HAP-1 (cell line): ENCODE measurements at regions not wholly inside any gene's neighbourhood (a gene's known extent, or its start where the extent isn't known, plus 50 kb on each side); places are given as distances from the start of the nearest gene placed in this dataset.

Experiments
- DNase-seq, 2 experiments: peaks; one replicate each; pipeline ENCODE4 v3.0.0-alpha.2; 2016 to 2020; ENCODE audit warnings: low spot score in 2 of 2
- H3K27me3 ChIP-seq: fragments of 250-450 bp; sonication (Bioruptor Pico); 2 replicates; pipeline ENCODE4 v1.5.1; 2020; ENCODE audit warnings: low read depth, mild to moderate bottlenecking, moderate library complexity
- H3K36me3 ChIP-seq: fragments of 250-450 bp; sonication (Bioruptor Pico); replicated peaks from 2 replicates; pipeline ENCODE4 v1.5.1; 2020; ENCODE audit warnings: mild to moderate bottlenecking
- H3K4me1 ChIP-seq: fragments of 250-450 bp; sonication (Bioruptor Pico); 2 replicates; pipeline ENCODE4 v1.5.1; 2020; ENCODE audit warnings: mild to moderate bottlenecking
- H3K4me3 ChIP-seq: fragments of 250-450 bp; sonication (Bioruptor Pico); 2 replicates; pipeline ENCODE4 v1.5.1; 2020; ENCODE audit warnings: mild to moderate bottlenecking, moderate library complexity
- H3K9me3 ChIP-seq: fragments of 250-450 bp; sonication (Bioruptor Pico); 2 replicates; pipeline ENCODE4 v1.5.1; 2020; ENCODE audit warnings: mild to moderate bottlenecking, moderate library complexity
- in situ Hi-C: fragments of 300-500 bp; cut with MboI; formaldehyde crosslinking; loops from 3 replicates; pipeline ENCODE4 v1.14.3; 2020; ENCODE audit warnings: low sequenced_read_pairs, inconsistent platforms, mixed read lengths

DNA sequence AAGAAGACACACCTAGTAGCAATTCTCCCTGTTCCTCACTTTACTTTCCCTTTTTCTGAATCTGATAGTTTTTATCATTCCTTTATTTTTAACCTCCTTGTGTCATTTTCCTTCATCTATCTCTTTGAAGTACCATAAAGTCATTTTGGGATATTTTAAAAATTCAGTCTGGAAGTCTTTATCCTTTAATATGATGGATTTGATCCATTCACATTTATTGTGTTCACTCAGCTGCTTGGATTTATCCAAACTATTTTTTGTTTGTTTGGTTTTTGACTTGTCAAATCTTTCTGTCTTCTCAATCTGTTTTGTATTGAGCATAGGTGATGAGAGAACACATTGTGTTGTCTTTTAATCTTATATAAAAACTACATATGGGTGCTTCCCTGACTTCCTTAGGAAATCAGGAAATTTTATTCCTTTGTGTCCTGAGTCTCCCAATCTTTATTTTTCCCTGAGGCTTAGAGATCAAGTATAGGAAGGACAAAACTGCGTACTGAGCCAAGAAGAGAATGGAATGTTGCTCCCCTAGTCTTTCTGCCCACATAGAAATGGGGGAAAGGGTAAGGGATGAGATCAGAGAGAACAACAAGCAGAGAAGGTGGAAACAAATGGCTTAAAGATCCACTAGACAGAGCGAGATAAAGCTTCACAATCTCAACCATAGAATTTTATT is 132.7 kb upstream of the HABP2 start:
- no peaks in the 10 kb centered on the region; the same call in 1 of the 2 replicates for H3K9me3 ChIP-seq
- no peaks in the 10 kb centered on the region for H3K4me1 ChIP-seq
- H3K4me3 ChIP-seq: no peak overlapping the region
- no peaks in the 10 kb centered on the region for H3K27me3 ChIP-seq
- in situ Hi-C loops: no loop called here
- DNase-seq: no peak
- no peaks in the 10 kb centered on the region for H3K36me3 ChIP-seq

DNA sequence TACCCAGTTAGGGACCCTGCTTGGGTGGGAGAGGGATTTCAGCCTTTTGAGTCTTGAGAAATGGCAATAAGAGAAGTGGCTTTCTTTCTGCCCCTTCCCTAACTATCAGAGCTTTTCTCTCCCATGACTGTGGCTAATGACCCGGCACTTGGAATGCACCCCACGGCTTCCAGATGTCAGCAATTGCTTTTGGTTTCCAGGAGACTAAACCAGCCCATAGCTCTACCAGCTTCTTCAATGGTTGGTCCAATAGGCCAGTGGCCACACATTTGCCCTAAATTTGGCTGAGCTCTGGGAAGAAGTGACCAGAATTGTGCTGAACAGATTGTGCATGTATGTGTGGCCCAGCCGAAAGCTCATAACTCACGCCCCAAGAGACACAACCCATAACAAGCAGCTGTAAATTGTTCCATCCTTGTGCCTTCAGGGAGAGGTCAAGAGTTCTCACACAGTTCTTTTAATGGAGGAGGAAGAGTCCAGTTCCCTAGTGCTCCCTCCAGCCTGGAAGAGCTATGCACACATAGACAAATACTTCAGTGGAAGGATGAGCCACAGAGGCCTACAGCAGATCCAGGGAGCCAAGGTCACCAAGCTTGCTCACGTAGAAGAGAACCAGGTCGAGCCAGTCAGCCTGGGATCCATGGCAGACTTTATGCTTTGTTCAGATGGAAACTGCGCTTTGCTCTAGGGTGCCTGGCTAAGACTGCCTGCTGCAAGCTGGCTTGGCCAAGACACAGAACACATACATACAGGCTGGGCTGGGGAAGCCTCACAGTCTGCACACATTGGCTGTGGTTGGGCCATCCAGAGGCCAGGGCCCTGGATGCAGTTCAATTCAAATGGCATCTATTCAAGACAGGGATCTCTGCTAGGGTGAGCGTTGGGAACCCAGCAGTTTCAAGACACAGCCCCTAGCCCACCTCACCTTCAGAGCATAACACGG is 131.8 kb upstream of the HABP2 start:
- no peaks in the 10 kb centered on the region for H3K27me3 ChIP-seq
- in situ Hi-C loops: no loop called here
- H3K36me3 ChIP-seq: no peaks in the 10 kb centered on the region
- H3K4me1 ChIP-seq: no peaks in the 10 kb centered on the region
- DNase-seq: no peak
- H3K9me3 ChIP-seq: no peaks in the 10 kb centered on the region; the same call in 1 of the 2 replicates
- H3K4me3 ChIP-seq: no peak overlapping the region

DNA sequence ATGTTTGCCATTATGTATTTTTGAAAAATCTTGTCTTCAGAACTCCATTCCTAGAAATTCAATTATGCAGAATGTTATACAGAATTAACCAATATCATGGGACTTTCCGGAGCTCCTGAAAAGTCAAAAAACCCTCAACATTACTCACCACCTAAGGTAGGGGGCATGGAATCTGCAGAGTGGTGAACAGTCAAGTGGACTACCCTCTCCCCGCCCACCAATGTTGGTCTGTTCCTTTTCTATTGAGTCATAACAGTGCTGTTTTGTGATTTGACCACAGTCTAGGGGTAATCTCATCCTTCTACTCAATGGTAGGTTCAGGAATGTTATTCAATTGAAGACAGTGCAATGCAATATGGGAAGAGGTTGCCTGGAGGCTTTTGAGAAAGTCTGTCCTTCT is 130.5 kb upstream of the HABP2 start:
- no peaks in the 10 kb centered on the region for H3K36me3 ChIP-seq
- H3K4me1 ChIP-seq: no peaks in the 10 kb centered on the region
- no peak for DNase-seq
- no peaks in the 10 kb centered on the region; the same call in 1 of the 2 replicates for H3K9me3 ChIP-seq
- H3K27me3 ChIP-seq: no peaks in the 10 kb centered on the region
- H3K4me3 ChIP-seq: no peak overlapping the region
- in situ Hi-C loops: no loop called here

DNA sequence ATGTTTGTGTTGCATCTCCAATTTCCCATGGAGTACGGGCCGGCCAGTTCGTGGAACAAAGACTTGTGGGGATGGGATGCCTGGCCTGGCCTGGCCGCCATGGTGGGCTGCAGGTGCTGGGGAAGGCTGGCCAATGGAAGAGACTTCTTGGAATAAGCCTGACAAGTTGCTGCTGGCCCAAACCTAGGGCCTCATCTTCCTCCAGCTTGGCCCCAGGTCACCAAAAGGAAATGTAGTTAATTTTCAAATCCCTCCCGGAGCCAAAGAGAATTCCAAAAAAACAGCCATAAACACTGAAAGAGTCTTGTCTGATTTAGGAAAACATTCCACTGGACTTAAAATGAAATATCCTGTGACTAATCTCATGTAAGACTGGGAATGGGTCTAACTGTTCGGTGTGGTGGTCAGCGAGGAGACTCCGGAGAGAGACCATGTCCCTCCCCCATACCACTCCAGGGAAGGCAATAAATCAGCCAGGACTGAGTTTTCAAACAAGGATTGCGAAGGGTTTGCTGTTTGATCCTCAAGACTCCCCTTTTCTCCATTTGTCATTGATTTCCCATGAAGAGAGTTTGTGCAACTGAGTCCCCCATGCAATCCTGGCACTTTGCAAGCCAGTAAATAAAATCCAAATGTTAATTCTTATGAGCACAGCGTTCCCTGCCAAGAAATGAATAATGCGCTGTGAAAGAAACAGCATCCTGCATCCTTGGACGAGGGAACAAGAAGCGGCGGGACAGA is 128.7 kb upstream of the HABP2 start:
- no peaks in the 10 kb centered on the region for H3K36me3 ChIP-seq
- H3K9me3 ChIP-seq: no peaks in the 10 kb centered on the region
- 0 out of 2 replicates have a peak, but pooled peaks cover 3% of the 10 kb centered on the region for H3K27me3 ChIP-seq
- DNase-seq: no peak
- no peak overlapping the region for H3K4me3 ChIP-seq
- in situ Hi-C loops: no loop called here
- H3K4me1 ChIP-seq: no peaks in the 10 kb centered on the region

DNA sequence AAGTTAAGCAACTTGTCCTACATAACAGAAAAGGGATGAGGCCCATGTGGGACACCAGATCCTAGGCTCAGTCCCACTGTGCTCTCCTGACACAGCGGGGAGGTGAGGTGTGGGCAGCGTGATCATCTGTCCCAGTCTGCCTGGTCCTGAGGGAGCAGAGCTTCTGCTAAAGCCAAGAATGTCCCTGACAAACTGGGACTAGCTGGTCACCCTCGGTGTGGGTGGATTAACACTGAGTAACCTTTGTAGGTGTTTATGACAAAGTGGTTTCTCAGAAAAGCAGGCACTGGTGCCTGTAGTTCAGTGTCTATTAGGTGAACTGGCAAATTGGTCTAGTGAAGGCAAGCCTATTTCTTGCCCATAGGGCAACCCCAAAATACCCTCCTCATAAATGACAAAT is 127.8 kb upstream of the HABP2 start:
- DNase-seq: no peak
- H3K4me3 ChIP-seq: no peak overlapping the region
- in situ Hi-C loops: no loop called here

DNA sequence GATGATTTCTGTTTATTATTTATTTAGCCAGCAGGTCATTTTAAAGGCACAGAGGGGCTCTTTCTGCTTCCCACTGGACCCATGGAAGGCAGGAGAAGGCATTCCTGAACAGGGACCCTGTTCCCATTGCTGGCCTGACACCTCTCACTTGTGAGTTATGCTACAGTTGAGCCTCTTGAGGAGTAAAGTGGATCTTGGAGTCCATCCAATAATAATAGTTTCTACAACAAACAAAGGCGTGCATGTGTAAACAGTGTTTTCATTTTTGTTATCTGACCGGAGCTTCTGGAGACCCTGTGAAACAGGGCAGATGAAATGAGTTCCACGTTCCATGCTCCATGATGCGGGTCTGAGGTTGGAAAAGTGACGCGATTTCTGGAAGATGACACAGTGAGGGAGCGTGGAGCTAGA is 127.3 kb upstream of the HABP2 start:
- DNase-seq: no peak
- Histone ChIP-seq H3K4me1 (no peaks in the 10 kb centered on the region), H3K36me3 (no peaks in the 10 kb centered on the region), H3K9me3 (no peaks in the 10 kb centered on the region), H3K27me3 (0 out of 2 replicates have a peak, but pooled peaks cover 3% of the 10 kb centered on the region), H3K4me3 (no peak overlapping the region)
- in situ Hi-C loops: no loop called here

More for the DNA sequence above, 127.8 kb upstream of the HABP2 start:
- H3K4me1 ChIP-seq: no peaks in the 10 kb centered on the region
- no peaks in the 10 kb centered on the region for H3K36me3 ChIP-seq
- H3K27me3 ChIP-seq: 0 out of 2 replicates have a peak, but pooled peaks cover 3% of the 10 kb centered on the region
- no peaks in the 10 kb centered on the region for H3K9me3 ChIP-seq

DNA sequence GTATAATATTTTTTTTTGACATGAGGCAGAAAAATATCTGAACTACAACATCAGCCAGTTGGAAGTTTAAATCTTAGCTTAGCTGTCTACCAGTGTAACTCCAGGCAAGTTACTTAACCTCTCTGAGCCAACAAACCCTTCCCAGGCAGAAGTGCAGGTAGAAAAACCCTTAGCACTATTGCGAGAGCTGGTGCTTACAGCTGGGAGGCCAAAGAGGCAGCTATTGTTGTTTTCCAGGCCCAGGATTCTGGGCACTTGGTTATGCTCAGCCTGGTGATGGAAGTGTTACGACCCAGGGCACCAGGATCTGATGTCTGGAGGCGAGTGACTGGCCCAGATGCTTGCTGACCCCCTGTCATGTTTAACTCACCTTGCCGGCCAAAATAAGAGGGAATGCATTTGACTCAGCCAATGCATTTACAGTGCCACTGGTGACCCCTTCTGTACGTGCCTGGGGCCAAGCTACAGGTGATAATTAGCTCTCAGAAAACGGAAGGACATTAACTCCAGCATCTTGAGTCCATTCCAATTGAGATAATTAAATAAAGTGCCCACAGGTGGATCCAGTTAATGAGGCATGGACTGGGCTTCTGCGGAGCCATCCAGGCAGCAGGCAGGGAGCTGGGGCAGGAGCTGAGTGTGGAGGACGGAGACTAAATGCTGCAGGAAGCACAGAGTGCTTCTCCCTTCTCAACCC is 126.5 kb upstream of the HABP2 start:
- Histone ChIP-seq H3K9me3 (no peaks in the 10 kb centered on the region), H3K36me3 (no peaks in the 10 kb centered on the region)
- in situ Hi-C loops: no loop called here

DNA sequence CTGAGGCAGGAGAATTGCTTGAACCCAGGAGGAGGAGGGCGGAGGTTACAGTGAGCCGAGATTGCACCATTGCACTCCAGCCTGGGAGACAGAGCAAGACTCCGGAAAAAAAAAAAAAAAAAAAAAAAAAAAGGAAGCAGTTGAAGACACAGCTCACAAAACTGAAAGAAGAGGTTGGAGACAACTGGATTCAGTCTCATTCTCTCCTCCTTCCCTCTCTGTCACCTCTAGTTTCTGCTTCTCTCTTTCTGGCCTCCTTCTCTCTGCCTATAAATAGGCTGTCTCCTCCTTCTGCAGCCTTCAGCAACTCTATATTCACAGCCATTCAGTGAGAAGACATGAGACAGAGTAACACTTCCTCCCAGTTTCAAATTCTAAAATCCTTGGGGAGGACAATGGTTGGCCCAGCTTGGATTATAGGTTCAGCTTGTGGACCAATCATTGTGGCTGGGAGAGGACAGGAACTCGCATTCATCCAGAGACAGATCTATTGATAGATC is 125.6 kb upstream of the HABP2 start:
- Histone ChIP-seq H3K4me3 (no peak overlapping the region), H3K27me3 (0 out of 2 replicates have a peak, but pooled peaks cover 3% of the 10 kb centered on the region), H3K36me3 (no peaks in the 10 kb centered on the region), H3K9me3 (no peaks in the 10 kb centered on the region), H3K4me1 (no peaks in the 10 kb centered on the region)
- in situ Hi-C loops: no loop called here
- no peak for DNase-seq

More for the DNA sequence above, 126.5 kb upstream of the HABP2 start:
- DNase-seq: no peak
- no peaks in the 10 kb centered on the region for H3K4me1 ChIP-seq
- H3K4me3 ChIP-seq: no peak overlapping the region
- H3K27me3 ChIP-seq: 0 out of 2 replicates have a peak, but pooled peaks cover 3% of the 10 kb centered on the region

DNA sequence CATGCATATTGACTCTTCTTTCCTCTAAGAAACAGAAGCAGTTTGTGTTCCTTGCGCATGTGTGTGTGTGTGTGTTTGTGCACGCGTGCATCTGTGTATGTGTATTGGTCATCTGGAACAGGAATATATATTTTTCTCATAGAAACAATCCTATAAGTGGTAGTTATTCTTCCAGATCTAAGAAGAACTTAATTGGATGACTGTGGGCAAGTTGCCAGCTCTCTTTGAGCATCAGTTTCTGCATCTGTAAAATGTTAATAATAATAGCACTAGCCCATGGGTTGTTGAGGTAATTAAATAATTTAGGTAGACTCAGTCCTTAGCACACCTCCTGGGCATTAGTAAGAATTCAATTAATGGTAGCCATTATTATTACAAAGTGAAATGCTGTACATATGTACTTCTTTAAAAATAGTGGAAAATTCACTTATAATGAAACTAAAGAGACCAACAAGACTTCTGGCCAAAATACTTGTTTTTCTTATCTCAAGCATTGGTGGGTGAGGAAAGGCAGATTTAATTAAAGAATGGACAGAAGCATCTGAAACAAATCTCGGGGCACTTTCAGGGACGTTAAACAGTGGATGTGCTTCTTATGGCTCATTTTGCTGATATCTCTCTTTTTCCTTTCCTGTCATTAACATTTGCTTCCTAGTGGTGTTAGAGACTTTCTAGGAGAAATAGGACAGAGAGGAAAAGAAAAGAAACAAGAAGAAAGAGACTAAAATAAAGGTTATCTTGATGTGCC is 124.9 kb upstream of the HABP2 start:
- Histone ChIP-seq H3K36me3 (no peaks in the 10 kb centered on the region), H3K4me3 (no peak overlapping the region), H3K4me1 (no peaks in the 10 kb centered on the region), H3K9me3 (no peaks in the 10 kb centered on the region), H3K27me3 (0 out of 2 replicates have a peak, but pooled peaks cover 3% of the 10 kb centered on the region)
- in situ Hi-C loops: no loop called here
- no peak for DNase-seq

DNA sequence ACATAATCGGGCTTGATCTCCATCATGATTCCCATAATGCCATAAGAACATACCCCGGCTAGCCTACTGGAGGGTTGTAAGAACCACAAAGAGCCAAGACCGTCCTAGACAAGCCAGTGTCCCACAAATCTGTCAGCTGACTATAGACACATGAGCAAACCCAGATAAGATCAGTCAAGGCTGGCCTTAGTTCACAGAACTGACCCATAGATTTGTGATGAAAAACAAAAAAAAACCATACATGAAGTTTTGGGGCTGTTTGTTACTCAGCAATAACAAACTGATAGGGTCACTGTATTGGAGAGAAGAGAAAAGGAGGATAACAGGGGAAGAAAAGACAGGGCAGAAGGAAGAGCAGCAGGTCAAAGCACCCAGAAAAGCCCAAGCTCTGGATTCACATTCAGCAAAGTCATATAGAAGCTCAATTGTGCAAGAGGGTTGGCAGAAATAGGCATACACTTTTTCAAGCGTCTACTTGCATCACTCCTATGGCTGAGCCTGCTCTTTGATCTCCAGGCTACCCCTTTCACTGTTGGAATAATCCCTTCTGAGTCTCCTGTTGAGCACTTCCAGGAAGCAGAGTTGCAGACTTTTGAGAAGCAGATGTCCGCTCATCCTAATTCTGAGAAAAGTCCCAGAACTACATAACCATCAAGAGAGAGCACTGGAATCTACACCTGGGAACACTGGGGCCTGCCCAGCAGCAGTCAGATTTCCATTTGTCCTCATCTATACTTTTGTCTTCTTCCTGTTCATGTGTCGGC is 122.0 kb upstream of the HABP2 start:
- in situ Hi-C loops: no loop called here
- no peaks in the 10 kb centered on the region for H3K4me1 ChIP-seq
- H3K27me3 ChIP-seq: 0 out of 2 replicates have a peak, but pooled peaks cover 3% of the 10 kb centered on the region

DNA sequence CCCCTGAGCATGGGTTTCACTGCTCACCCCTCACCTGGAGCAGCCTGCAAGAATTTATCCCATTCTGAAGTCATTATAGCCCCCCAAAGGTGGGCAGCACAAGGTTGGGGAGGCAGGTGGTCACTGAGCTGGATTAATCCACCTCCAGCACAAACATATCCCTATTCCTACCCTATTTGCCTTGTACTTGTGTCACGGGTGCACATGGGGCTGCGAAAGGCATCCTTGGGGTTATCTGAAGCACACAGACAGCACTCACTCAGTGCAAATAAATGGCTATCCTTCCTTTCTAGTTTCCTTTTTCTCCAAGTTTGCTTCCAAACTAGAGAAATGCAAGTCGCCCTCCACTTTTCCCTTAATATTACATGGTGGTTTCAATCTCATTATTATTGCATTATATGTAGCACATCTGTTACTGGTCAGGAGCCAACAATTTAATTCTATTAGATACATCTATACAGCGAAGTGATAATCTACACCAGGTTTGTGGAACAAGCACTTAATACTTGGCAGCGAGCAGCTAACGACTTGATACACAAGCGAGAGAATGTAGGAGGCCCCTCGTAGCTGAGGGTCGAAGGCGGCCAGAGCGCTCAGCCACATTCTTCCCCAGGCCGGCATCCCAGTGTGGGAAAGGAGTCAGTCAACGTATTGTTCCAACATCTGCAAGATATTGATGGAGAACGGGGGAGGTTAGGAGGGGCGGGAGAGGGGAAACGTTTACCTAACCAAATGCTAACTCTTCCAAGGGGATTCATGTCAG is 121.3 kb upstream of the HABP2 start:
- in situ Hi-C loops: no loop called here
- Histone ChIP-seq H3K36me3 (no peaks in the 10 kb centered on the region), H3K4me1 (no peaks in the 10 kb centered on the region), H3K27me3 (0 out of 2 replicates have a peak, but pooled peaks cover 3% of the 10 kb centered on the region), H3K9me3 (no peaks in the 10 kb centered on the region), H3K4me3 (no peak overlapping the region)
- DNase-seq: no peak

More for the DNA sequence above, 122.0 kb upstream of the HABP2 start:
- Histone ChIP-seq H3K4me3 (no peak overlapping the region), H3K9me3 (no peaks in the 10 kb centered on the region), H3K36me3 (no peaks in the 10 kb centered on the region)
- no peak for DNase-seq
